ENCODE measurements at regions not wholly inside any gene's neighbourhood (a gene's known extent, or its start where the extent isn't known, plus 50 kb on each side); places are given as distances from the start of the nearest gene placed in this dataset.

- TF ChIP-seq, protein P1, sequence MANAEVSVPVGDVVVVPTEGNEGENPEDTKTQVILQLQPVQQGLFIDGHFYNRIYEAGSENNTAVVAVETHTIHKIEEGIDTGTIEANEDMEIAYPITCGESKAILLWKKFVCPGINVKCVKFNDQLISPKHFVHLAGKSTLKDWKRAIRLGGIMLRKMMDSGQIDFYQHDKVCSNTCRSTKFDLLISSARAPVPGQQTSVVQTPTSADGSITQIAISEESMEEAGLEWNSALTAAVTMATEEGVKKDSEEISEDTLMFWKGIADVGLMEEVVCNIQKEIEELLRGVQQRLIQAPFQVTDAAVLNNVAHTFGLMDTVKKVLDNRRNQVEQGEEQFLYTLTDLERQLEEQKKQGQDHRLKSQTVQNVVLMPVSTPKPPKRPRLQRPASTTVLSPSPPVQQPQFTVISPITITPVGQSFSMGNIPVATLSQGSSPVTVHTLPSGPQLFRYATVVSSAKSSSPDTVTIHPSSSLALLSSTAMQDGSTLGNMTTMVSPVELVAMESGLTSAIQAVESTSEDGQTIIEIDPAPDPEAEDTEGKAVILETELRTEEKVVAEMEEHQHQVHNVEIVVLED (CRISPR knock-in tag; IDR thresholded peaks at IDR 0.05; ENCODE audit: borderline replicate concordance) = peak; percentile 51; the same call in 1 of the 2 replicates
- TF ChIP-seq RFXANK (CRISPR knock-in tag; IDR thresholded peaks at IDR 0.05) = peak; percentile 75; the same call in 1 of the 2 replicates
- no peak for TF ChIP-seq NR1H2 (CRISPR knock-in tag; IDR thresholded peaks at IDR 0.05; ENCODE audit: borderline replicate concordance, low read depth)
- no peak for TF ChIP-seq DDIT3 (CRISPR knock-in tag; IDR thresholded peaks at IDR 0.05)
- TF ChIP-seq ISL2 (CRISPR knock-in tag; IDR thresholded peaks at IDR 0.05) = 0 out of 2 replicates have a peak, but pooled peaks have one; percentile 77
- TF ChIP-seq DR1 (CRISPR knock-in tag; IDR thresholded peaks at IDR 0.05) = peak; percentile 87
- TF ChIP-seq AGO2 (optimal IDR thresholded peaks at IDR 0.05; ENCODE audit: low read depth, low read length) = peak; percentile 85
- TF ChIP-seq RFX5 (IDR thresholded peaks at IDR 0.05; ENCODE audit: low read depth, low read length) = peak; percentile 30; the same call in 1 of the 2 replicates
- TF ChIP-seq ZNF331 (CRISPR knock-in tag; IDR thresholded peaks at IDR 0.05) = peak; percentile 92
- peak; percentile 39; the same call in 1 of the 2 replicates for TF ChIP-seq CHD4 (IDR thresholded peaks at IDR 0.05; ENCODE audit: borderline replicate concordance, low read length)
- no peak for TF ChIP-seq ZNF816 (CRISPR knock-in tag; IDR thresholded peaks at IDR 0.05; ENCODE audit: borderline replicate concordance)
- TF ChIP-seq HDAC1 (CRISPR knock-in tag; IDR thresholded peaks at IDR 0.05) = peak; percentile 79
- peak; percentile 96; the same call in 1 of the 2 replicates for TF ChIP-seq AHR (CRISPR knock-in tag; IDR thresholded peaks at IDR 0.05)
- TF ChIP-seq ZNF747 (CRISPR knock-in tag; IDR thresholded peaks at IDR 0.05; ENCODE audit: borderline replicate concordance) = no peak
- TF ChIP-seq, protein P2, sequence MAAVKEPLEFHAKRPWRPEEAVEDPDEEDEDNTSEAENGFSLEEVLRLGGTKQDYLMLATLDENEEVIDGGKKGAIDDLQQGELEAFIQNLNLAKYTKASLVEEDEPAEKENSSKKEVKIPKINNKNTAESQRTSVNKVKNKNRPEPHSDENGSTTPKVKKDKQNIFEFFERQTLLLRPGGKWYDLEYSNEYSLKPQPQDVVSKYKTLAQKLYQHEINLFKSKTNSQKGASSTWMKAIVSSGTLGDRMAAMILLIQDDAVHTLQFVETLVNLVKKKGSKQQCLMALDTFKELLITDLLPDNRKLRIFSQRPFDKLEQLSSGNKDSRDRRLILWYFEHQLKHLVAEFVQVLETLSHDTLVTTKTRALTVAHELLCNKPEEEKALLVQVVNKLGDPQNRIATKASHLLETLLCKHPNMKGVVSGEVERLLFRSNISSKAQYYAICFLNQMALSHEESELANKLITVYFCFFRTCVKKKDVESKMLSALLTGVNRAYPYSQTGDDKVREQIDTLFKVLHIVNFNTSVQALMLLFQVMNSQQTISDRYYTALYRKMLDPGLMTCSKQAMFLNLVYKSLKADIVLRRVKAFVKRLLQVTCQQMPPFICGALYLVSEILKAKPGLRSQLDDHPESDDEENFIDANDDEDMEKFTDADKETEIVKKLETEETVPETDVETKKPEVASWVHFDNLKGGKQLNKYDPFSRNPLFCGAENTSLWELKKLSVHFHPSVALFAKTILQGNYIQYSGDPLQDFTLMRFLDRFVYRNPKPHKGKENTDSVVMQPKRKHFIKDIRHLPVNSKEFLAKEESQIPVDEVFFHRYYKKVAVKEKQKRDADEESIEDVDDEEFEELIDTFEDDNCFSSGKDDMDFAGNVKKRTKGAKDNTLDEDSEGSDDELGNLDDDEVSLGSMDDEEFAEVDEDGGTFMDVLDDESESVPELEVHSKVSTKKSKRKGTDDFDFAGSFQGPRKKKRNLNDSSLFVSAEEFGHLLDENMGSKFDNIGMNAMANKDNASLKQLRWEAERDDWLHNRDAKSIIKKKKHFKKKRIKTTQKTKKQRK (IDR thresholded peaks at IDR 0.05; ENCODE audit: low read length) = no peak
- TF ChIP-seq, protein P3, sequence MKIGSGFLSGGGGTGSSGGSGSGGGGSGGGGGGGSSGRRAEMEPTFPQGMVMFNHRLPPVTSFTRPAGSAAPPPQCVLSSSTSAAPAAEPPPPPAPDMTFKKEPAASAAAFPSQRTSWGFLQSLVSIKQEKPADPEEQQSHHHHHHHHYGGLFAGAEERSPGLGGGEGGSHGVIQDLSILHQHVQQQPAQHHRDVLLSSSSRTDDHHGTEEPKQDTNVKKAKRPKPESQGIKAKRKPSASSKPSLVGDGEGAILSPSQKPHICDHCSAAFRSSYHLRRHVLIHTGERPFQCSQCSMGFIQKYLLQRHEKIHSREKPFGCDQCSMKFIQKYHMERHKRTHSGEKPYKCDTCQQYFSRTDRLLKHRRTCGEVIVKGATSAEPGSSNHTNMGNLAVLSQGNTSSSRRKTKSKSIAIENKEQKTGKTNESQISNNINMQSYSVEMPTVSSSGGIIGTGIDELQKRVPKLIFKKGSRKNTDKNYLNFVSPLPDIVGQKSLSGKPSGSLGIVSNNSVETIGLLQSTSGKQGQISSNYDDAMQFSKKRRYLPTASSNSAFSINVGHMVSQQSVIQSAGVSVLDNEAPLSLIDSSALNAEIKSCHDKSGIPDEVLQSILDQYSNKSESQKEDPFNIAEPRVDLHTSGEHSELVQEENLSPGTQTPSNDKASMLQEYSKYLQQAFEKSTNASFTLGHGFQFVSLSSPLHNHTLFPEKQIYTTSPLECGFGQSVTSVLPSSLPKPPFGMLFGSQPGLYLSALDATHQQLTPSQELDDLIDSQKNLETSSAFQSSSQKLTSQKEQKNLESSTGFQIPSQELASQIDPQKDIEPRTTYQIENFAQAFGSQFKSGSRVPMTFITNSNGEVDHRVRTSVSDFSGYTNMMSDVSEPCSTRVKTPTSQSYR (CRISPR knock-in tag; IDR thresholded peaks at IDR 0.05; ENCODE audit: borderline replicate concordance) = peak; percentile 92; the same call in 1 of the 2 replicates
- 0 out of 2 replicates have a peak, but pooled peaks have one; percentile 23 for TF ChIP-seq DNMT1 (CRISPR knock-in tag; IDR thresholded peaks at IDR 0.05)
- TF ChIP-seq ZNF180 (CRISPR knock-in tag; IDR thresholded peaks at IDR 0.05; ENCODE audit: borderline replicate concordance, low read depth) = no peak
- TF ChIP-seq SAP130 (CRISPR knock-in tag; IDR thresholded peaks at IDR 0.05; ENCODE audit: low read depth) = peak; percentile 68; the same call in 1 of the 2 replicates
- no peak for TF ChIP-seq ZNF333 (CRISPR knock-in tag; IDR thresholded peaks at IDR 0.05; ENCODE audit: borderline replicate concordance)
- TF ChIP-seq ZNF10 (CRISPR knock-in tag; IDR thresholded peaks at IDR 0.05; ENCODE audit: borderline replicate concordance, low read depth) = no peak
- TF ChIP-seq ZBTB1 (CRISPR knock-in tag; IDR thresholded peaks at IDR 0.05; ENCODE audit: borderline replicate concordance) = 0 out of 2 replicates have a peak, but pooled peaks have one; percentile 10
Observed at GRCh38 chr20:17882065-17882833, 86.3 kb downstream of the SNX5 start (continued).

Data from HepG2 (cell line).